K562 (cell line): ENCODE measurements at regions not wholly inside any gene's neighbourhood (a gene's known extent, or its start where the extent isn't known, plus 50 kb on each side); places are given as distances from the start of the nearest gene placed in this dataset.

ENCODE experiments used
- BRF1 ChIP-seq: IDR thresholded peaks from 3 replicates; pipeline ENCODE4 v1.6.1; 2011; ENCODE audit warnings: borderline replicate concordance, mild to moderate bottlenecking; ENCODE audit not compliant: insufficient read length; ENCODE audit errors: extremely low read depth
- CTCF ChIP-seq, 3 experiments: IDR thresholded peaks in 2 of 3; conservative IDR thresholded peaks in 1 of 3; 2 replicates each; pipeline ENCODE4 v1.5.1; 2011 to 2012; ENCODE audit warnings: low read length in 3 of 3, mild to moderate bottlenecking in 3 of 3, control low read depth in 2 of 3, improper control_type of control experiment in 1 of 3, inconsistent platforms in 1 of 3, low read depth in 1 of 3, mixed read lengths in 1 of 3, moderate library complexity in 1 of 3; ENCODE audit not compliant: insufficient read depth in 2 of 3
- GTF3C2 ChIP-seq: IDR thresholded peaks from 3 replicates; pipeline ENCODE4 v1.6.1; 2011; ENCODE audit warnings: borderline replicate concordance, mild to moderate bottlenecking, moderate library complexity; ENCODE audit not compliant: insufficient read length; ENCODE audit errors: extremely low read depth
- HDAC2 ChIP-seq: fragments of 450-650 bp; IDR thresholded peaks from 2 replicates; pipeline ENCODE4 v1.6.1; 2016; ENCODE audit warnings: mild to moderate bottlenecking
- HNRNPUL1 ChIP-seq: fragments of 200-400 bp; formaldehyde crosslinking; IDR thresholded peaks from 2 replicates; pipeline ENCODE4 v1.6.1; 2017; ENCODE audit warnings: low read length
- HSF4 ChIP-seq: fragments of 250-450 bp; sonication (Bioruptor Pico); IDR thresholded peaks from 2 replicates; pipeline ENCODE4 v2.1.2; 2022; ENCODE audit warnings: mild to moderate bottlenecking, moderate library complexity, borderline replicate concordance
- IRF2 ChIP-seq: sonication (generic); formaldehyde crosslinking; IDR thresholded peaks from 2 replicates; pipeline ENCODE4 v1.8.1; 2022; ENCODE audit warnings: mild to moderate bottlenecking, missing genetic modification reagents
- LCOR ChIP-seq: sonication (generic); formaldehyde crosslinking; IDR thresholded peaks from 2 replicates; pipeline ENCODE4 v1.8.0; 2022; ENCODE audit warnings: mild to moderate bottlenecking, missing genetic modification reagents
- MTA1 ChIP-seq: fragments of 450-650 bp; IDR thresholded peaks from 2 replicates; pipeline ENCODE4 v1.6.1; 2017; ENCODE audit warnings: borderline replicate concordance
- NBN ChIP-seq: fragments of 450-650 bp; IDR thresholded peaks from 2 replicates; pipeline ENCODE4 v1.6.1; 2016; ENCODE audit warnings: low read depth, mild to moderate bottlenecking
- NFRKB ChIP-seq: fragments of 450-650 bp; IDR thresholded peaks from 2 replicates; pipeline ENCODE4 v1.6.1; 2016; ENCODE audit warnings: low read depth
- SMARCA5 ChIP-seq: fragments of 450-650 bp; IDR thresholded peaks from 2 replicates; pipeline ENCODE4 v1.6.1; 2016
- SREBF2 ChIP-seq: sonication (generic); formaldehyde crosslinking; IDR thresholded peaks from 2 replicates; pipeline ENCODE4 v1.4.0; 2020; ENCODE audit warnings: mild to moderate bottlenecking, missing genetic modification reagents
- THRAP3 ChIP-seq: fragments of 450-650 bp; IDR thresholded peaks from 2 replicates; pipeline ENCODE4 v1.6.1; 2016; ENCODE audit warnings: mild to moderate bottlenecking, inconsistent platforms, borderline replicate concordance
- ZFP30 ChIP-seq: fragments of 250-450 bp; sonication (Bioruptor Pico); IDR thresholded peaks from 2 replicates; pipeline ENCODE4 v1.8.0; 2022; ENCODE audit warnings: moderate library complexity, mild to moderate bottlenecking, inconsistent platforms, borderline replicate concordance
- ZNF3 ChIP-seq: fragments of 250-450 bp; sonication (Bioruptor Pico); IDR thresholded peaks from 2 replicates; pipeline ENCODE4 v1.5.0; 2021; ENCODE audit warnings: mild to moderate bottlenecking, moderate library complexity
- ZNF444 ChIP-seq: fragments of 250-450 bp; sonication (Bioruptor Pico); IDR thresholded peaks from 2 replicates; pipeline ENCODE4 v1.4.0; 2020; ENCODE audit warnings: mild to moderate bottlenecking, moderate library complexity
- ZNF589 ChIP-seq: fragments of 200-800 bp; sonication (Bioruptor generic); IDR thresholded peaks from 2 replicates; pipeline ENCODE4 v1.6.1; 2016; ENCODE audit warnings: low read depth, missing genetic modification characterization, missing compliant biosample characterization
- TF ChIP-seq, protein P1 (sequence below): sonication (generic); formaldehyde crosslinking; IDR thresholded peaks from 2 replicates; pipeline ENCODE4 v1.8.1; 2022; ENCODE audit warnings: missing genetic modification reagents
- TF ChIP-seq, protein P2 (sequence below), 2 experiments: fragments of 250-450 bp in 1 of 2; fragments of 450-650 bp in 1 of 2; sonication (Bioruptor Pico) in 1 of 2; IDR thresholded peaks; 2 replicates each; pipeline versions ENCODE4 v1.6.1 to v1.8.0; 2016 to 2021; ENCODE audit warnings: mild to moderate bottlenecking in 2 of 2, moderate library complexity in 2 of 2, missing compliant biosample characterization in 1 of 2, missing genetic modification characterization in 1 of 2
- TF ChIP-seq, protein P3 (sequence below): sonication (generic); formaldehyde crosslinking; IDR thresholded peaks from 2 replicates; pipeline ENCODE4 v1.8.0; 2022; ENCODE audit warnings: mild to moderate bottlenecking, missing genetic modification reagents

DNA sequence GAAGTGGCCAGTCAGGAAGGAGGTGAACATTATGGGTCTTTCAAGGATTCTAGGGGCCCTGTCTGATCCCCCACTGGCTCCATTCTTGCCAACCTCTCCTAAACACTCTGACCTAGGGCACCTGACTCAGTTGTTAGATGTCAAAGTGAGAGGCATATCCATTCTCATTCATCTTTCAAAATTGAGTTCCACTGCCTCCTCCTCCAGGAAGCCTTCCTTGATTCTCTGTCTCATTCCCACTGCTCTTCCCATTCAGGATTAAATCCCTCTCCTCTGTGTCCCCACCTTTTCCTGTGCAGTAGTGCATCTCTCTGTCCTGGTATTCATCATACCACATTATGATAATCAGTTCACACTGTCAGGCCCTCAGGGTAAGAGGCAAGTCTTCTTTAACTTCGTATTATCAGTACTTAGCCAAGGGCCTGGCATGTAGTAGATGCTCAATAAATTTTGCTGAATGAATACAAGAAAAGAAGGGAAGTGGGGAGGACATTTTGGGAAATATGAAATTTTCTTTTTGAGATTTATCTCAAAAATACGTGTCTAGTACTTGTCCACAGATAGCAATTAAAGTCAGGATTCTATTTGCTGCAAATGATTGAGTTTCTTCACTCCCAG lies 61.8 kb upstream of the ITPKB start (continued):
- TF ChIP-seq GTF3C2 = peak; percentile 67
- TF ChIP-seq HNRNPUL1 = no peak
- TF ChIP-seq SREBF2 = no peak
- TF ChIP-seq NFRKB = no peak
- TF ChIP-seq ZNF589 = no peak
- TF ChIP-seq THRAP3 = no peak
- no peak for TF ChIP-seq IRF2
- TF ChIP-seq MTA1 = no peak
- peak; percentile 54; the same call in 1 of the 2 replicates for TF ChIP-seq HDAC2
- no peak for TF ChIP-seq ZFP30
- no peak for TF ChIP-seq BRF1
- TF ChIP-seq, protein P1, sequence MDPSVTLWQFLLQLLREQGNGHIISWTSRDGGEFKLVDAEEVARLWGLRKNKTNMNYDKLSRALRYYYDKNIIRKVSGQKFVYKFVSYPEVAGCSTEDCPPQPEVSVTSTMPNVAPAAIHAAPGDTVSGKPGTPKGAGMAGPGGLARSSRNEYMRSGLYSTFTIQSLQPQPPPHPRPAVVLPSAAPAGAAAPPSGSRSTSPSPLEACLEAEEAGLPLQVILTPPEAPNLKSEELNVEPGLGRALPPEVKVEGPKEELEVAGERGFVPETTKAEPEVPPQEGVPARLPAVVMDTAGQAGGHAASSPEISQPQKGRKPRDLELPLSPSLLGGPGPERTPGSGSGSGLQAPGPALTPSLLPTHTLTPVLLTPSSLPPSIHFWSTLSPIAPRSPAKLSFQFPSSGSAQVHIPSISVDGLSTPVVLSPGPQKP = no peak
- no peak for TF ChIP-seq CTCF (IDR thresholded peaks at IDR 0.05 in 2 of 3, conservative IDR thresholded peaks at IDR 0.05 in 1 of 3; ENCODE audit: insufficient read depth in 2 of 3, low read depth in 1 of 3, low read length in 3 of 3)
- TF ChIP-seq NBN = no peak
- TF ChIP-seq, protein P2, sequence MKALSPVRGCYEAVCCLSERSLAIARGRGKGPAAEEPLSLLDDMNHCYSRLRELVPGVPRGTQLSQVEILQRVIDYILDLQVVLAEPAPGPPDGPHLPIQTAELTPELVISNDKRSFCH (CRISPR knock-in tag; IDR thresholded peaks at IDR 0.05) = no peak
- TF ChIP-seq, protein P2 (tag; IDR thresholded peaks at IDR 0.05) = no peak
- no peak for TF ChIP-seq ZNF444 (CRISPR knock-in tag)
- TF ChIP-seq, protein P3, sequence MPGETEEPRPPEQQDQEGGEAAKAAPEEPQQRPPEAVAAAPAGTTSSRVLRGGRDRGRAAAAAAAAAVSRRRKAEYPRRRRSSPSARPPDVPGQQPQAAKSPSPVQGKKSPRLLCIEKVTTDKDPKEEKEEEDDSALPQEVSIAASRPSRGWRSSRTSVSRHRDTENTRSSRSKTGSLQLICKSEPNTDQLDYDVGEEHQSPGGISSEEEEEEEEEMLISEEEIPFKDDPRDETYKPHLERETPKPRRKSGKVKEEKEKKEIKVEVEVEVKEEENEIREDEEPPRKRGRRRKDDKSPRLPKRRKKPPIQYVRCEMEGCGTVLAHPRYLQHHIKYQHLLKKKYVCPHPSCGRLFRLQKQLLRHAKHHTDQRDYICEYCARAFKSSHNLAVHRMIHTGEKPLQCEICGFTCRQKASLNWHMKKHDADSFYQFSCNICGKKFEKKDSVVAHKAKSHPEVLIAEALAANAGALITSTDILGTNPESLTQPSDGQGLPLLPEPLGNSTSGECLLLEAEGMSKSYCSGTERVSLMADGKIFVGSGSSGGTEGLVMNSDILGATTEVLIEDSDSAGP (CRISPR knock-in tag) = no peak
- no peak for TF ChIP-seq HSF4 (CRISPR knock-in tag)
- 0 out of 2 replicates have a peak, but pooled peaks have one; percentile 39 for TF ChIP-seq ZNF3 (CRISPR knock-in tag)
- no peak for TF ChIP-seq LCOR (CRISPR knock-in tag)
- TF ChIP-seq SMARCA5 = peak; percentile 95
